Immature natural killer cell (primary cell): ENCODE measurements at regions not wholly inside any gene's neighbourhood (a gene's known extent, or its start where the extent isn't known, plus 50 kb on each side); places are given as distances from the start of the nearest gene placed in this dataset.

ENCODE experiments used
- DNase-seq, 3 donors: peaks; one replicate each; pipeline ENCODE4 v3.0.0; 2022; ENCODE audit warnings: mixed read lengths in 1 of 3
- H3K27ac Mint-ChIP-seq, 6 donors: one replicate each; pipeline ENCODE4 v1.8.0; 2020; ENCODE audit warnings: mixed read lengths in 6 of 6, mild to moderate bottlenecking in 5 of 6, inconsistent platforms in 4 of 6, moderate library complexity in 3 of 6
- H3K27me3 Mint-ChIP-seq, 3 donors: one replicate each; pipeline ENCODE4 v1.8.0; 2020 to 2021; ENCODE audit warnings: low read depth in 3 of 3, mild to moderate bottlenecking in 3 of 3, mixed read lengths in 3 of 3, moderate library complexity in 3 of 3, inconsistent platforms in 1 of 3
- H3K36me3 Mint-ChIP-seq, 3 donors: one replicate each; pipeline ENCODE4 v1.8.0; 2020; ENCODE audit warnings: mixed read lengths in 3 of 3, inconsistent platforms in 2 of 3, mild to moderate bottlenecking in 2 of 3
- H3K4me1 Mint-ChIP-seq, 2 donors: one replicate each; pipeline ENCODE4 v1.8.0; 2020; ENCODE audit warnings: inconsistent platforms in 2 of 2, mild to moderate bottlenecking in 2 of 2, mixed read lengths in 2 of 2, moderate library complexity in 1 of 2
- H3K4me3 Mint-ChIP-seq, 5 donors: one replicate each; pipeline ENCODE4 v1.8.0; 2020; ENCODE audit warnings: mild to moderate bottlenecking in 5 of 5, mixed read lengths in 5 of 5, inconsistent platforms in 3 of 5, moderate library complexity in 3 of 5
- H3K9me3 Mint-ChIP-seq, 6 donors: one replicate each; pipeline ENCODE4 v1.8.0; 2020; ENCODE audit warnings: mild to moderate bottlenecking in 6 of 6, mixed read lengths in 6 of 6, inconsistent platforms in 4 of 6, moderate library complexity in 3 of 6

DNA sequence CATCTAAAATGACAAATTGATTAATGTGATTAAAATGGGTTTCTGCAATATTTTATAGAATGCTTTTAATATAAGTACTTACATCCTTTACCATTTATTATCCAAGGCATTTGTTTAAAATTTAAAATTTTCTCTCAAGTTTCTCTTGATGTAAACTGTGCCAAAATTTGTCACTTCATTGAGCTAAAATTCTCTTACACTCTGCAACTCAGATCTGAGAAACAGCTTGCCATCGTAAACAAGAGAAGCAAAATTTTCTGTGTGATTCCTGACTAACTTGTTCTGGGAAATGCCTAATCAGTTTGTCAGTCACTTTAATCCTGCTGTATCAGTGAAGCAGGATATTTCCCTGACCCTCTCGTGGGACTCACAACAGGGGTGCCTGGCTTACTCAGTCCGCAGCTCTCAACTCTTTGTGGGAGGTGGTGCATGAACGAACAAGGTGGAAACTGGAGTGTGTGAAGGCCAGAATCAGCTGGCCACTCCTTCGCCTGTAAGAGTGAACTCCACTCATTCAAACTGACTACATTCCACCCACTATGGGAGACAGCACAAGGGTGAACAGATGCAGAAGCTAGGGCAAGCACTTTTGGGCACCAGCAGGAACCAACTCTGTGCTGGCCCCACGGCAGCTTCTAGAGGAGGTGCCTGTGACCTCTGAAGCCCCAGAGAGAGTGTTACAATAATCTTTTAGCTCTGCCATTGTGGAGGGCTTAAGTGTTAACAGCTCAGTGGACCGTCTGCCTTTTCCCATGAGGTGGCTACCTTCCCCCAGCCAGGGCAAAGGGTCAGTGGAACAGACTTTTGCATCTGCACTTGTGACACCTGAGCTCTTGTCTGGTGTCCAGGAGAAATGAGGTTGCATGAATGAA, 349.4 kb downstream of the FAT4 start:
- no peak overlapping the region for H3K4me3 Mint-ChIP-seq
- H3K27ac Mint-ChIP-seq: no peak overlapping the region
- DNase-seq: no peak
- H3K9me3 Mint-ChIP-seq: peaks cover 0 to 3% (median 0%) of the 10 kb centered on the region in 6 donors
- no peaks in the 10 kb centered on the region for H3K4me1 Mint-ChIP-seq
- H3K27me3 Mint-ChIP-seq: peaks cover 0 to 6% (median 1%) of the 10 kb centered on the region in 3 donors
- no peaks in the 10 kb centered on the region for H3K36me3 Mint-ChIP-seq

DNA sequence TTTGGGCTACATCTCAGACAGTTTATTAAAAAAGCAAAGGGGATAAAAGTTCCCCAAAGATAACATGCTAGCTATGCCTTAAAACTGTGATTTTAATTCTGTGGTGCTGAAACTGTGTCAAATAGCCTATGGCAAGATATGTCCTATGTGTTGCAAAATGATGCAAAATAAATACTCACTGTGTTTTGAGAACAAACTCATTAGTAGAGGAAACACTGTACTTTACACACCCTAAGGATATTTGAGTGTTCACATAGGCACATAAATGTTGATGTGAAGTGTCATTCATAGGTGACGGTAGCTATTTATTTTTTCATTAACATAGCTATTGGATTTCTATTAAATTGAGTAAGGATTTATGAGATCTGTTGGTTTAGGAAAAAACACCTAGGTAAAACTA, 351.9 kb downstream of the FAT4 start:
- peaks cover 0 to 4% (median 1%) of the 10 kb centered on the region in 3 donors for H3K27me3 Mint-ChIP-seq
- H3K36me3 Mint-ChIP-seq: no peaks in the 10 kb centered on the region
- no peaks in the 10 kb centered on the region for H3K4me1 Mint-ChIP-seq
- no peak overlapping the region for H3K27ac Mint-ChIP-seq
- peaks cover 0 to 6% (median 0%) of the 10 kb centered on the region in 6 donors for H3K9me3 Mint-ChIP-seq
- H3K4me3 Mint-ChIP-seq: no peak overlapping the region
- no peak for DNase-seq

- no peak for DNase-seq
- no peak overlapping the region for H3K27ac Mint-ChIP-seq
- peaks cover 0 to 3% (median under 1%) of the 10 kb centered on the region in 6 donors for H3K9me3 Mint-ChIP-seq
- H3K4me1 Mint-ChIP-seq: no peaks in the 10 kb centered on the region
- H3K27me3 Mint-ChIP-seq: peaks cover 3 to 5% (median 4%) of the 10 kb centered on the region in 3 donors
- H3K4me3 Mint-ChIP-seq: no peak overlapping the region
- H3K36me3 Mint-ChIP-seq: no peaks in the 10 kb centered on the region
Observed at GRCh38 chr4:125676156-125676555, 361.4 kb downstream of the FAT4 start.

DNA sequence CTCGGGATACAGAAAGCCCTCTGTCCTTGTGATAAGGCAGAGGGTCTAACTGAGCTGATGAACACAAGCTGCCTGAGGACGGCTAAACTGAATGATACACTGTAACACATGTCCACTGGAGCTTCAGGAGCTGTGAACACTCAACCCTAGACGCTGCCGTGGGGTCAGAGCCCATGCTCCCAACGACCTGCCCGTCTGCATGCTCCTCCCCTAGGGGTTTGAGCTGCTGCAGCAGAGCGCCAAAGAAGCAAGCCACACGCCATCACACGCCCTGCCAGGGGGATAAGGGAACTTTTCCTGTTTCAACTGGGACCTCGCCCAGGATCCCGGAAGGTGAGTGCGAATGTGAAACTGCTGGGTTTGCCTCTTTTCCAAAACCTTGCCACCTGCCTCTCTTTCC, 361.8 kb downstream of the FAT4 start:
- H3K4me3 Mint-ChIP-seq: no peak overlapping the region
- H3K36me3 Mint-ChIP-seq: no peaks in the 10 kb centered on the region
- peaks cover 0 to 3% (median under 1%) of the 10 kb centered on the region in 6 donors for H3K9me3 Mint-ChIP-seq
- H3K27ac Mint-ChIP-seq: no peak overlapping the region
- no peak for DNase-seq
- H3K4me1 Mint-ChIP-seq: no peaks in the 10 kb centered on the region
- H3K27me3 Mint-ChIP-seq: peaks cover 3 to 5% (median 4%) of the 10 kb centered on the region in 3 donors

DNA sequence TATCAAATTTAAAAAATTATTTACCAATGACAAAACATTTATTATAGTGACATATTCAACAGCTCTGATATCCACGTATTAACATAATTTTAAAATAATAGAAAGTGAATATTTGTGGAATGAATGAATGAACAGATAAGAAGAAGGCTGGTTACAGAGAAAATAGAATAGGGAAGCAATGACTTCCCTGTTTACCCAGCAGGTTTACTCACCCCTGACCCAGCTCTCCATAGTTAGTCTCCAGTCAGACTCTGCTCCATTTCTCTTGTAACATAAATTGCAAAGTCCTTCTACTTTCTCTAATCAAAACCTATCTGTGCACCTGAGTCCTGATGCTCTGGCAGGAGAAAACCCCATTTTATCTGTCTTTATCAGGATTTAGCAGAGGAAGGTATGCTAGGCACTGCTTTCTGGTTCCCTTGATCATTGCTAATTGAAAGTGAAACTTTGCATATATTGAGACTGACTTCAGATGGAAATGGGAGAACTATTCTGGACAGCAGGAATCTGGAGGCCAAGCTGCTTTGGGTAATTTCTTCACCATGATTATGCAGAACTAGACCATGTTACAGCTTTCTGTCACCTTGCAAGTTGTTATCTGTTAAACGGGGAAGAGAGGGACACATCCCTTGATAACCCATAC, 363.0 kb downstream of the FAT4 start:
- H3K36me3 Mint-ChIP-seq: no peaks in the 10 kb centered on the region
- no peaks in the 10 kb centered on the region for H3K4me1 Mint-ChIP-seq
- H3K9me3 Mint-ChIP-seq: peaks cover 0 to 3% (median under 1%) of the 10 kb centered on the region in 6 donors
- peaks cover 0 to 4% (median 3%) of the 10 kb centered on the region in 3 donors for H3K27me3 Mint-ChIP-seq
- no peak overlapping the region for H3K27ac Mint-ChIP-seq
- H3K4me3 Mint-ChIP-seq: no peak overlapping the region
- DNase-seq: no peak

GRCh38 chr4:125679989-125680388, 365.2 kb downstream of the FAT4 start:
- H3K27ac Mint-ChIP-seq: no peak overlapping the region
- H3K36me3 Mint-ChIP-seq: no peaks in the 10 kb centered on the region
- H3K27me3 Mint-ChIP-seq: peaks cover 0 to 4% (median 3%) of the 10 kb centered on the region in 3 donors
- no peak for DNase-seq
- H3K4me3 Mint-ChIP-seq: no peak overlapping the region
- peaks cover 0 to 3% (median 0%) of the 10 kb centered on the region in 6 donors for H3K9me3 Mint-ChIP-seq
- H3K4me1 Mint-ChIP-seq: no peaks in the 10 kb centered on the region

DNA sequence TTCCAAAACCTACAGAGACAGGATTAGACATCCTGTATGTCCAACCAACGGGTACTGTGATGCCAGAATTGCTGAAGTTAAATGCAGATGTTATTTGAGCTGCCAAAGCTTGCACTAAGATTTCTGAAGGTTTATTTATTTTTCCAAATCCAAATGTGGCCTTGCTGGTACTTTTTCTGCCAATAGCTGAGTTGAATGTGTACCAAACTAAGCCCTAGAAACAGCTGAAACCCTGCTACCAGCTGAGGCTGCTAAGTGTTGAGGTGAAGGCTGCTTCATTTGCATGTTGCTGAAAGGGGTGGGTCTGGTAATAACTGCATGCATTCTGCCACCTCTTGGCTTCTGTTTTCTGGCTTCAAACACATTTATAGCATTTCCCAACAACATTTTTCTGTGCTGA, 366.5 kb downstream of the FAT4 start:
- Mint-ChIP-seq H3K27ac (no peak overlapping the region), H3K27me3 (peaks cover 0 to 3% (median 2%) of the 10 kb centered on the region in 3 donors), H3K4me3 (no peak overlapping the region), H3K4me1 (no peaks in the 10 kb centered on the region), H3K9me3 (no peaks in the 10 kb centered on the region), H3K36me3 (no peaks in the 10 kb centered on the region)
- no peak for DNase-seq

- H3K27ac Mint-ChIP-seq: no peak overlapping the region
- no peaks in the 10 kb centered on the region for H3K9me3 Mint-ChIP-seq
- H3K36me3 Mint-ChIP-seq: no peaks in the 10 kb centered on the region
- peaks cover 0 to 3% (median 1%) of the 10 kb centered on the region in 3 donors for H3K27me3 Mint-ChIP-seq
- H3K4me3 Mint-ChIP-seq: no peak overlapping the region
- DNase-seq: no peak
- no peaks in the 10 kb centered on the region for H3K4me1 Mint-ChIP-seq
Observed at GRCh38 chr4:125682730-125683129, 368.0 kb downstream of the FAT4 start.

- no peaks in the 10 kb centered on the region for H3K36me3 Mint-ChIP-seq
- H3K27me3 Mint-ChIP-seq: peaks cover 0 to 1% (median 0%) of the 10 kb centered on the region in 3 donors
- no peaks in the 10 kb centered on the region for H3K4me1 Mint-ChIP-seq
- peaks cover 0 to 2% (median 0%) of the 10 kb centered on the region in 6 donors for H3K9me3 Mint-ChIP-seq
- no peak for DNase-seq
- no peak overlapping the region for H3K4me3 Mint-ChIP-seq
- H3K27ac Mint-ChIP-seq: no peak overlapping the region
Observed at GRCh38 chr4:125688841-125689240, 374.1 kb downstream of the FAT4 start.

DNA sequence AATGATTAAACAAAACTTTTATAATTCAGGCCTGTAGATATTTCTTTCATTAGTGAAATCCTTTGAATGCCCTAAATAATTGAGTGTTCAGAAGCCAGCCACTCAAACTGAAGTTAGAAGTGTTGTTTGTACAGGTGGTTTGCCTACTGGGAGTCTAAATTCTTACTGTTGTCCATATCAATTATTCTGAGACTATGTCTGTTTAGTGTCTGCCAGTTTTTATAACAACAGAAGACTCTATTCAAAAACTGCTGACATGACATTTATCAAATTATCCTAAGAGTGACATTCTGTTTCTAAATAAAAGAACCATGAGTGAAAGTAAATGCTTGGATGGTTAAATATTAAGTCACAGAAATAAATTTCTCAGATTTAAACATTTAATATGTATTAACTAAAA, 375.1 kb downstream of the FAT4 start:
- Mint-ChIP-seq H3K27ac (no peak overlapping the region), H3K27me3 (peaks cover 0 to 1% (median 0%) of the 10 kb centered on the region in 3 donors), H3K9me3 (peaks cover 0 to 4% (median 0%) of the 10 kb centered on the region in 6 donors), H3K36me3 (no peaks in the 10 kb centered on the region), H3K4me1 (no peaks in the 10 kb centered on the region), H3K4me3 (no peak overlapping the region)
- no peak for DNase-seq

GRCh38 chr4:125693228-125693627, 378.5 kb downstream of the FAT4 start:
- DNase-seq: no peak
- H3K27me3 Mint-ChIP-seq: peaks cover 0 to 5% (median 0%) of the 10 kb centered on the region in 3 donors
- H3K4me3 Mint-ChIP-seq: no peak overlapping the region
- no peak overlapping the region for H3K27ac Mint-ChIP-seq
- H3K9me3 Mint-ChIP-seq: peaks cover 0 to 4% (median 0%) of the 10 kb centered on the region in 6 donors
- peaks cover 0 to 3% (median 0%) of the 10 kb centered on the region in 3 donors for H3K36me3 Mint-ChIP-seq
- no peaks in the 10 kb centered on the region for H3K4me1 Mint-ChIP-seq

GRCh38 chr4:125702406-125702805, 387.7 kb downstream of the FAT4 start:
- Mint-ChIP-seq H3K36me3 (no peaks in the 10 kb centered on the region), H3K27ac (no peak overlapping the region), H3K27me3 (no peaks in the 10 kb centered on the region), H3K4me3 (no peak overlapping the region), H3K9me3 (no peaks in the 10 kb centered on the region), H3K4me1 (no peaks in the 10 kb centered on the region)
- DNase-seq: no peak

DNA sequence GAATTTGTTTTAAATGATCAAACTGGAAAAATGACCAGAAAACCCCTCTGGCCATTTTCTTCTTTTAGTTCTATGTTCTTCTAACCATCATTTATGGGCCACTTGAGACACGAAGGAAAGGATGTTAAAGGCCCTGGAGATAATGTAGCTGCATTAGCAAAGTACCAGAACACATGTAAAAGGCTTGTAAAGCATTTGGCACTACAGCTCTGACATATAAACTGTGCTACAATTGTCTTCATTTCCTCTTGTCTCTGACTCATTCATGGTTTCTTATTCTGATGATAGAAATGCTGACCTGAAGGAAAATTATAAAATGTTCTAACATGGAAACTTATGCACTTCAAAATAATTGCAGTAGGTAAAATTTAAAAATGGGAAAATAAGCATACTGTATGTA, 388.7 kb downstream of the FAT4 start:
- Mint-ChIP-seq H3K4me1 (no peaks in the 10 kb centered on the region), H3K36me3 (no peaks in the 10 kb centered on the region), H3K27ac (no peak overlapping the region), H3K27me3 (no peaks in the 10 kb centered on the region), H3K4me3 (no peak overlapping the region), H3K9me3 (peaks cover 0 to 1% (median 0%) of the 10 kb centered on the region in 6 donors)
- DNase-seq: no peak

DNA sequence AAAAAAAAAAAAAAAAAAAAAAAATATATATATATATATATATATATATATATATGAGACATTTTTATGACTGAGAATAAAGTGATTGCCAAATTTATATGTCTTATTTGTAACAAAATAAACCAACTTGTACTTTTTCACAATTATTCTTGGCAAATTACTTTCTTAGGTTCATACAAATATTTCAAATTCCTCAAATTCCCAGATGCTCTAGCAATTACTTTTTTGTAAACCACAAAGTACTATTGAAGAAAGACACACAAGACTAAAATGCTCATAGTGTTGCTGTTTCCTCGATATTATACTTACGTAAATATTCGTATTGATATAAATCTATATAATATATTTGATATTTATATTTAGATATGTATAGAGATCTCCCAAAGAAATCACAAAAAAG, 390.0 kb downstream of the FAT4 start:
- Mint-ChIP-seq H3K4me1 (no peaks in the 10 kb centered on the region), H3K9me3 (peaks cover 0 to 1% (median 0%) of the 10 kb centered on the region in 6 donors), H3K4me3 (no peak overlapping the region), H3K36me3 (no peaks in the 10 kb centered on the region), H3K27me3 (no peaks in the 10 kb centered on the region), H3K27ac (no peak overlapping the region)
- DNase-seq: no peak
